ENCODE measurements at regions not wholly inside any gene's neighbourhood (a gene's known extent, or its start where the extent isn't known, plus 50 kb on each side); places are given as distances from the start of the nearest gene placed in this dataset.
"Not testable (repeated sequence)": the region's sequence is repeated elsewhere in the genome, so short reads cannot be mapped to it uniquely, and the experiment has no call there.

DNA sequence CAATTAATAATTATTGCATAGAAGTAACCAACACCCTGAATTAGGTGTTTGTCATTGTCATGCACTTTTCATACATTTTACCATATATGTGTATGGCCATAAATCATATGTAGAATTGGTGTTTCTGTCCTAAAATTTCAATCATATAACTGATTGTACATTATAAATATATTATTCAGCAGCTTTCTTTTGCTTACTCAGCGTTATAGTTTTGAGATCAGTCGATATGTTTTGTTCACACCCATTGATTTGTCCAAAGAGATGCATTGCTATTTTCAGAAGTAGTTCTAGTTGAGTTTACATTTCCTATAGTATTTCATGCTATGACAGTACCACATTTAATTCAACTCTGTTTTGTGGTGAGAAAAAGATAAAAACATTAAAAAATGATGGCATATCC lies 50.5 kb upstream of the PARP4 start:
- Histone ChIP-seq H3K27me3 (replicated peaks; ENCODE audit: insufficient read depth) (no peaks in the 10 kb centered on the region), H3K4me3 (no peak overlapping the region), H3K9me3 (no peaks in the 10 kb centered on the region), H3K36me3 (no peaks in the 10 kb centered on the region), H3K27ac (no peak overlapping the region), H3K4me1 (ENCODE audit: control insufficient read depth in 1 of 2, low read depth in 2 of 2) (no peaks in the 10 kb centered on the region)
- DNase-seq (ENCODE audit: low spot score) (no peak), ATAC-seq (ENCODE audit: insufficient number of reproducible peaks, low FRiP score, low read depth) (no peak)
- TF ChIP-seq, protein P1, sequence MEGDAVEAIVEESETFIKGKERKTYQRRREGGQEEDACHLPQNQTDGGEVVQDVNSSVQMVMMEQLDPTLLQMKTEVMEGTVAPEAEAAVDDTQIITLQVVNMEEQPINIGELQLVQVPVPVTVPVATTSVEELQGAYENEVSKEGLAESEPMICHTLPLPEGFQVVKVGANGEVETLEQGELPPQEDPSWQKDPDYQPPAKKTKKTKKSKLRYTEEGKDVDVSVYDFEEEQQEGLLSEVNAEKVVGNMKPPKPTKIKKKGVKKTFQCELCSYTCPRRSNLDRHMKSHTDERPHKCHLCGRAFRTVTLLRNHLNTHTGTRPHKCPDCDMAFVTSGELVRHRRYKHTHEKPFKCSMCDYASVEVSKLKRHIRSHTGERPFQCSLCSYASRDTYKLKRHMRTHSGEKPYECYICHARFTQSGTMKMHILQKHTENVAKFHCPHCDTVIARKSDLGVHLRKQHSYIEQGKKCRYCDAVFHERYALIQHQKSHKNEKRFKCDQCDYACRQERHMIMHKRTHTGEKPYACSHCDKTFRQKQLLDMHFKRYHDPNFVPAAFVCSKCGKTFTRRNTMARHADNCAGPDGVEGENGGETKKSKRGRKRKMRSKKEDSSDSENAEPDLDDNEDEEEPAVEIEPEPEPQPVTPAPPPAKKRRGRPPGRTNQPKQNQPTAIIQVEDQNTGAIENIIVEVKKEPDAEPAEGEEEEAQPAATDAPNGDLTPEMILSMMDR (IDR thresholded peaks at IDR 0.05) = no peak

DNA sequence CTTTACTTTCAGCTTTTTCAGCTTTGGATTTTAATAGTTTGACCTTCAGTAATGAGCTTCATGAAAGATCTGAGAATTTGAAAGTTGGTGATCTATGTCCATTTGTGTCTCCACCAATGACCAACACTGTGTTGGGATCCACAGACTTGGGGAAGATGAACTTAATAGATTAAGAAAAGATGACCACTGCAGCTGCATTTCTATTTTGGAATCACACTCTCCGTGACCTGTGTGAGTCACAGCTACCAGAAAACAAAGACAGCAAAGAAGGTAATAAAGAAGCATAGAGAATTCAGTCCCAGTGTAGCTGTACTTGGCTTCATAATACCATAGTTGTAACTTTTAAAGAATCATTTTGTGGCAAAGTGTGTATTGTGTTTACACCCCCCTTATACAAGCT lies 51.4 kb upstream of the PARP4 start:
- H3K9me3 ChIP-seq; H3K27ac ChIP-seq; H3K4me3 ChIP-seq; H3K4me1 ChIP-seq (ENCODE audit: control insufficient read depth in 1 of 2, low read depth in 2 of 2); DNase-seq (ENCODE audit: low spot score); H3K27me3 ChIP-seq (replicated peaks; ENCODE audit: insufficient read depth); ATAC-seq (ENCODE audit: insufficient number of reproducible peaks, low FRiP score, low read depth); H3K36me3 ChIP-seq: not testable (repeated sequence)

DNA sequence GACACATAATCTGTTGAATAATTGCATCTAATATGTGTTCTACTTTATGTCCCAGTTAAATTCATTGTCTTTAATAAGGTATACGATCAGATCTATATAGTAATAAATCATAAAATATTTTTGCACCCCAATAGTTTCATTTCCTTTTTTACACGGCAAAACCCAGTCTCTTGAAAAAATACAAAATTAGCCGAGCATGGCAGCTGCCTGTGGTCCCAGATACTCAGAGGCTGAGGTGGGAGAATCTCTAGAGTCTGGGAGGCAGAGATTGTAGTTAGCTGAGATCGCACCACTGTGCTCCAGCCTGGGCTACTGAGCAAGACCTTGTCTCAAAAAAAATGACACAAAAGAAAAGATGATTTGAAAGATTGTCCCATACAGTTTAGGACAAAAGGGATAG lies 52.3 kb upstream of the PARP4 start:
- TF ChIP-seq, protein P1 (IDR thresholded peaks at IDR 0.05) = no peak
- H3K4me3 ChIP-seq = no peak overlapping the region
- H3K4me1 ChIP-seq (ENCODE audit: control insufficient read depth in 1 of 2, low read depth in 2 of 2) = no peaks in the 10 kb centered on the region
- no peaks in the 10 kb centered on the region for H3K27me3 ChIP-seq (replicated peaks; ENCODE audit: insufficient read depth)
- no peak for ATAC-seq (ENCODE audit: insufficient number of reproducible peaks, low FRiP score, low read depth)
- no peaks in the 10 kb centered on the region for H3K36me3 ChIP-seq
- no peak overlapping the region for H3K27ac ChIP-seq
- no peak for DNase-seq (ENCODE audit: low spot score)
- H3K9me3 ChIP-seq = no peaks in the 10 kb centered on the region

DNA sequence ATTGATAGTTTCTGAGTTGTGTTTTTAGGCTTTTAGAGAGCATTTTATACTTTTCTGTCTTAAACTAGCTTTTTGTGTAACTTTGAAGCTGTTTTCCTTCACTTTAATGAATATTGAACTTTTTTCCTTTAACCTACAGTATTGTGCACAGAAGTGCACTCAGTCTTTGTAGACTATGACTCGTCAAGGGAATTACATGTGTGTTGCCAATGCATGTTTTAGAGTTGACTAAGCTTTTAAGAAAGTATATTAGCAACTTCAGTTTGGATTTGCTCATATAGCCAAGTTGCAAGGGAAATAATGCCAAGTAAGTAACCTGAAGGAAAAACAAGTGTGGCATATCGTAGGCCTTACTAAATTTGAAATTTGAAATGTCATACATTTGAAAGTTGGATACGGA lies 55.0 kb upstream of the PARP4 start:
- not testable (repeated sequence) for H3K4me3 ChIP-seq; H3K36me3 ChIP-seq; H3K27ac ChIP-seq; H3K4me1 ChIP-seq (ENCODE audit: control insufficient read depth in 1 of 2, low read depth in 2 of 2); DNase-seq (ENCODE audit: low spot score); ATAC-seq (ENCODE audit: insufficient number of reproducible peaks, low FRiP score, low read depth); H3K27me3 ChIP-seq (replicated peaks; ENCODE audit: insufficient read depth); H3K9me3 ChIP-seq

DNA sequence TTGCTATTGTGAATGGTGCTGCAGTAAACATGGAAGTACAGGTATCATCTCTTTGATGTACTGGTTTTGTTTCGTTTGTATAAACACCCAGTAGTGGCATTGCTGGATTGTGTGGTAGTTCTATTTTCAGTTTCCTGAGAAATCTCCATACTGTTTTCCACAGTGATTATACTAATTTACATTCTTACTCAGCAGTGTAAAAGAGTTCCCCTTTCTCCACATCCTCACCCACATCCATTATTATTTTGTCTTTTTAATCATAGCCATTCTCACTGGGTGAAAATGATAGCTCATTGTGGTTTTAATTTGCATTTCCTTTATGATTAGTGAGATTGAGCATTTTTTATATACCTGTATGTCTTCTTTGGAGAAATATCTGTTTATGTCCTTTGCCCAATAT lies 62.3 kb upstream of the PARP4 start:
- Histone ChIP-seq H3K9me3 (no peaks in the 10 kb centered on the region), H3K27me3 (replicated peaks; ENCODE audit: insufficient read depth) (no peaks in the 10 kb centered on the region), H3K4me1 (ENCODE audit: control insufficient read depth in 1 of 2, low read depth in 2 of 2) (no peaks in the 10 kb centered on the region), H3K36me3 (no peaks in the 10 kb centered on the region), H3K27ac (no peak overlapping the region), H3K4me3 (no peak overlapping the region)
- no peak for DNase-seq (ENCODE audit: low spot score)
- no peak for ATAC-seq (ENCODE audit: insufficient number of reproducible peaks, low FRiP score, low read depth)
- TF ChIP-seq, protein P1 (IDR thresholded peaks at IDR 0.05) = no peak

DNA sequence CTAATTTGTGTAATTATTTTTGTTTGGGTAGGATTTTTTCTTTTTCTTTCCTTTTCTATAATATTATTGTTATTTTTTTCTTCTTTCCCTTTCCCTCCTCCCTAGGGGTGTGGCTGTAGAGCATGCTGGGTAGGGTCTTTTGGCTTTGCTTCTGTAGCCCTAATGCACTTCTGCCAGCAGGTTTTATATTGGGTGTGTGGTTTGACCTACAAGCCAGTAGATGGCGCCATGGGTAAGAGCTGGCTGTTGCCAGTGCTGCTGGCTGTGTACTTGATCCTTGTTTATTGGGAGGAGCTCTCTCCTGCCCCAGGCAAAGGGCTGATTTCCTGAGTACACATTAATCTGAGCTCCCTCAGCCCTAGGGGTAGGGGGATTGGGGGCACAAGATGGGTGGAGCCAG lies 67.7 kb upstream of the PARP4 start:
- H3K27me3 ChIP-seq (replicated peaks; ENCODE audit: insufficient read depth); DNase-seq (ENCODE audit: low spot score); H3K9me3 ChIP-seq; H3K36me3 ChIP-seq; H3K4me1 ChIP-seq (ENCODE audit: control insufficient read depth in 1 of 2, low read depth in 2 of 2); H3K4me3 ChIP-seq; ATAC-seq (ENCODE audit: insufficient number of reproducible peaks, low FRiP score, low read depth); H3K27ac ChIP-seq: not testable (repeated sequence)
- TF ChIP-seq, protein P1 (IDR thresholded peaks at IDR 0.05) = peak; percentile 52

DNA sequence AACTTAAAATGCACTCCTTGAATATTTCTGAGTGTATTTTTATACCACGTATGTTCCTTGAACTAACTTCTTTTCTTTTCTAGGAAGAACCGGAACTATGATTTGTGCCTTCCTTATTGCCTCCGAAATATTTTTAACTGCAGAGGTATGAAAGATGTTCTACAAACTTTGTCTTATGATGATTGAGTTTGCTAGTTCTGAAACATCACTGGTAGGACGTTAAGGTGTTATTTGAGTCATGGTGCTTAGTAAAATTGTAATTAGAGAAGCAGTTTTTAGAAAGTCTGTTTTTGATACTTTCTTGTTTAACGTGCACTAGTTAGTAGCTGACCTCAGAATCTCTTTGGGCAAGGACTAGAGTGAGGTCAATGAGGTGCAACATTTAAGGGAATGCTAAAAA lies 69.0 kb upstream of the PARP4 start:
- H3K36me3 ChIP-seq; H3K4me1 ChIP-seq (ENCODE audit: control insufficient read depth in 1 of 2, low read depth in 2 of 2); H3K27ac ChIP-seq; DNase-seq (ENCODE audit: low spot score); H3K27me3 ChIP-seq (replicated peaks; ENCODE audit: insufficient read depth); H3K9me3 ChIP-seq; ATAC-seq (ENCODE audit: insufficient number of reproducible peaks, low FRiP score, low read depth); H3K4me3 ChIP-seq: not testable (repeated sequence)

DNA sequence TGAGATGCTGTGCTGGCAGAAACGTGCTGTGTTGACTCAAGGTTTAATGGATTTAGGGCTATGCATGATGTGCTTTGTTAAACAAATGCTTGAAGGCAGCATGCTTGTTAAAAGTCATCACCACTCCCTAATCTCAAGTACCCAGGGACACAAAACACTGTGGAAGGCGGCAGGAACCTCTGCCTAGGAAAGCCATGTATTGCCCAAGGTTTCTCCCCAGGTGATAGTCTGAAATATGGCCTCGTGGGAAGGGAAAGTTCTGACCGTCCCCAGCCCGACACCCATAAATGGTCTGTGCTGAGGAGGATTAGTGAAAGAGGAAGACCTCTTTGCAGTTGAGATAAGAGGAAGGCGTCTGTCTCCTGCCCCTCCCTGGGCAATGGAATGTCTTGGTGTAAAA lies 79.1 kb upstream of the PARP4 start:
- not testable (repeated sequence) for H3K9me3 ChIP-seq; ATAC-seq (ENCODE audit: insufficient number of reproducible peaks, low FRiP score, low read depth); H3K4me1 ChIP-seq (ENCODE audit: control insufficient read depth in 1 of 2, low read depth in 2 of 2); H3K27me3 ChIP-seq (replicated peaks; ENCODE audit: insufficient read depth); DNase-seq (ENCODE audit: low spot score); H3K36me3 ChIP-seq; H3K27ac ChIP-seq; H3K4me3 ChIP-seq

DNA sequence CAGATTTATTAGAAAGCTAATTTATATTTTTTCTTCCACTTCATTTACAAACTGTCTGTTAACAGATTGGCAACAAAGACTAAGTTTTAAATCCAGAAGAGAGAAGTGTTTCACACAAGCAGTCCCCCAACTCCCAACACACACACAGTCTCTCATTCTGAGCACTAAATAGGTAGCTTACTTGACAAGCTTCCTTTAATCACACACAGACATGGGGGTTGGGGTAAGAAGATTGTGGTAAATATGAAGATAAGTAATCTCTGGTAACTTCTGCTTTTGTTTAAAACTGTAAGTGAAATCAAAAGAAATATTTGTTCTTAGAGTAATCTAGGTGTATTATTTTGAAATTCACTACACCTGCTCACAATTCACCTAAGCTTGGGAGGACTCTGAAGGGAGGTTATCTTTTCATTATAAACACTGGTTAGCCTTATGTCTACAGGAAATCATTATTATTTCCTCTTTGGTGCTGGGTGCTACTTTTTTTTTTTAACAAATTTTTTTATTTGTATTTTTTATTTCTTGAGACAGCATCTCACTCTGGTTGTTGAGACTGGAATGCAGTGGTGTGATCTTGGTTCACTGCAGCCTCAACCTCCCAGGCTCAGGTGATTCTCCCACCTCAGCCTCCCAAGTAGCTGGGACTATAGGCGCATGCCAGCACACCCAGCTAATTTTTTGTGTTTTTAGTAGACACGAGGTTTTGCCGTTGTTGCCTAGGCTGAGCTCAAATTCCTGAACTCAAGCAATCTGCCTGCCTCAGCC lies 82.1 kb upstream of the ATP12A start:
- not testable (repeated sequence) for H3K4me1 ChIP-seq (ENCODE audit: control insufficient read depth in 1 of 2, low read depth in 2 of 2); H3K4me3 ChIP-seq; DNase-seq (ENCODE audit: low spot score); H3K9me3 ChIP-seq; H3K36me3 ChIP-seq; H3K27ac ChIP-seq; ATAC-seq (ENCODE audit: insufficient number of reproducible peaks, low FRiP score, low read depth); H3K27me3 ChIP-seq (replicated peaks; ENCODE audit: insufficient read depth)

Measured in thoracic aorta (tissue), 2 donors.